B cell (primary cell): ENCODE measurements at regions not wholly inside any gene's neighbourhood (a gene's known extent, or its start where the extent isn't known, plus 50 kb on each side); places are given as distances from the start of the nearest gene placed in this dataset.

Source experiments
- CTCF ChIP-seq: fragments of 200-600 bp; IDR thresholded peaks from one replicate; pipeline ENCODE4 v1.8.0; 2022; ENCODE audit warnings: antibody characterized with exemption, mild to moderate bottlenecking
- EZH2 ChIP-seq: IDR thresholded peaks from 2 replicates; pipeline ENCODE4 v1.6.1; 2012; ENCODE audit warnings: borderline replicate concordance, low read depth, mild to moderate bottlenecking, moderate library complexity, low read length; ENCODE audit not compliant: insufficient read depth, poor library complexity, severe bottlenecking

- TF ChIP-seq CTCF (no peak), EZH2 (no peak)
Observed at GRCh38 chr1:232413674-232414073, 216.3 kb downstream of the SIPA1L2 start.
